Fibroblast of skin of abdomen (primary cell): ENCODE measurements at regions not wholly inside any gene's neighbourhood (a gene's known extent, or its start where the extent isn't known, plus 50 kb on each side); places are given as distances from the start of the nearest gene placed in this dataset.
"Not testable (repeated sequence)": the region's sequence is repeated elsewhere in the genome, so short reads cannot be mapped to it uniquely, and the experiment has no call there.

ENCODE experiments used
- DNase-seq: peaks from one replicate; pipeline ENCODE4 v3.0.0-alpha.2; 2013

DNA sequence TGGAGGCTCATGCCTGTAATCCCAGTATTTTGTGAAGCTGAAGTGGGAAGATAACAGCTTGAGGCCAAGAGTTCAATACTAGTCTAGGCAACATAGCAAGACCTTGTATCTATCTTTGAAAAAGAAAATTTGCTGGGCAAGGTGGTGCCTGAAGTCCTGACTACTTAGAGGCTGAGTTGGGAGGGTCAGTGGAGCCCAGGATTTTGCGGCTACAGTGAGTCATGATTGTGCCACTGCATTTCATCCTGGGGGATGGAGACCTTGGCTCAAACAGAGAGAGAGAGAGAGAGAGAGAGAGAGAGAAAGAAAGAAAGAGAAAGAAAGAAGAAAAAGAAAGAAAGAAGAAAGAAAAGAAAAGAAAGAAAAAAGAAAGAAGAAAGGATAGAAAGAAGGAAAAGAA, 1872.3 kb upstream of the PCDH20 start:
- no peak for DNase-seq

DNA sequence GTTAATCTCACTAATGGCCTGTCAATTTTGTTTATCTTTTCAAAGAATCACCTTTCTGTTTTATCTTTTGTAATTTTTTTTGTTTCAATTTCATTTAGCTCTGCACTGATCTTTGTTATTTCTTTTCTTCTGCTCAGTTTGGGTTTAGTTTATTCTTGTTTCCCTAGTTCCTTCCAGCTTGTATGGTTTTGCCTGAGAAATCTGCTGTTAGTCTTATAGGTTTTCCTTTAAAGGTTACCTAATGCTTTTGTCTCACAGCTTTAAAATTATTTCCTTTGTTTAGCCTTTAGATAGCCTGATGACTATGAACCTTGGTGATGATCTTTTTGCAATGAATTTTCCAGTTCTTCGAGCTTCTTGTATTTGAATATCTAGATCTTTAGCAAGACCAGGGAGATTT, 1869.8 kb upstream of the PCDH20 start:
- DNase-seq, result no peak

DNA sequence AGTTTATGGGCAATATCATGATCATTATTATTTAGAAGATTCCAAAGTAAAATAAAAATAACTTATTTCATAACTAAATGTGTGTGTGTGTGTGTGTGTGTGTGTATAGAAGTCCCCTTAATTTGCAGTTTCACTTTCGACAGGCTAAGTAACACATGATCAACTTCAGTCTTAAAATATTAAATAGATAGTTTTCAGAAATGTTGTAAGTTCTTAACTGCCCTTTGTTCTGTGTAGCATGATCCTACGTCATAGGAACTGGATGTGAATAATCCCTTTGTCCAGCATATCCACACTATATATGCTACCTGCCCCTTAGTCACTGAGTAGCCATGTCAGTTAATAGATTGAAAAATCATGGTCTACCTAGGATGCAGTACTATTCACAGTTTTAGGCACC, 1863.5 kb upstream of the PCDH20 start:
- DNase-seq, result no peak

DNA sequence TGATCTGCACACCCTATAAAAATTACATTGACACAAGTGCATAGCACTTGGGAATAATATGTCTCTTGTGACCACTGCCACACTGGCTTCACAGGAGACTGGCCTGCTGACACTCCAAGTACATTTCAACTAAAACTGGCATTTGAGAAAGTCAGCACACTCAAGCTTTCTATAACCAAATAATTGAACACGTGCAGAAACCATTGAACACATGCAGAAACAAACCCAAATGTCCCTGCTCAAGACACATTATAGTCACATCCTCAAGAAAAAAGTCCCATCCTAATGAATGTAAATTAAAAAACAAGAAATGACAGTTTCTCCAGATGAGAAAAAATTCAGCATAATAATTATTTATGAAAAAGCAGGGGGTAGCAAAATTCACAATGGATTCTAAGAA, 1859.1 kb upstream of the PCDH20 start:
- DNase-seq, result no peak

DNA sequence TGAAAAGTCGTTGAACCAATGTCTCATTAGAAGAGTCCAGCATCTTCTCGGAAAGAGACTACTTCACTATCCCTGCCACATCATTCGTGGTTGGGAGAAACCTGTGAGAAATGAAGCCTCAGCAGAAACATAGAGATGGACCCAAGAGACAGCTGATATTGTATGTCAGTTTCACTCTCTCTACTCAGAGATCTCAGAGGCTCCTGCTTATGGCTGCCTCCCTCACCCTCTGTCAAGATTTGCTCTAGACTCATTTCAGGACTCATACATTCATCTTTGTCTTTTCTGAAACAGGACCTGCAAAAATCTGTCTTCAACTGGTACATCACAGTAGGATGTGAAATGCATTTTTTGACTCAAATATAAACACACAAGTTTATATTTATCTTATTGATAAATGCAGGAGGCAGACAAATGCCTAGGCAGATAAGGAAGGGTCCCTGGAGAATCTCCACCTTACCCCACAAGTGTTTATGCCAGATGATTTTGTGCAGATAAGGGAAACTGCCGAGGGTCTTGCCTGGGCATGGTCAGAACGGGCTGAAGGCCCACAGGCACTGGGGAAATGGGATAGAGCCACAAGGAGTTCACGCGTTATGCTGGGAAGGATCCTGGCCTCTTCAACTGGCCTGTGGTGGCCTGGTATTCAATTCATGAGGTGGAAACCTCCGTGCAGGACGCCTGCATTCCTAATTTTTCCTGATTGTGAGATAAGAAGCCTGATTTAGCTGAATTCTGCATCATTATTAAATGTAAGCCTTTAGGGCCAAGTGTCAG, 1834.0 kb upstream of the PCDH20 start:
- no peak for DNase-seq

DNA sequence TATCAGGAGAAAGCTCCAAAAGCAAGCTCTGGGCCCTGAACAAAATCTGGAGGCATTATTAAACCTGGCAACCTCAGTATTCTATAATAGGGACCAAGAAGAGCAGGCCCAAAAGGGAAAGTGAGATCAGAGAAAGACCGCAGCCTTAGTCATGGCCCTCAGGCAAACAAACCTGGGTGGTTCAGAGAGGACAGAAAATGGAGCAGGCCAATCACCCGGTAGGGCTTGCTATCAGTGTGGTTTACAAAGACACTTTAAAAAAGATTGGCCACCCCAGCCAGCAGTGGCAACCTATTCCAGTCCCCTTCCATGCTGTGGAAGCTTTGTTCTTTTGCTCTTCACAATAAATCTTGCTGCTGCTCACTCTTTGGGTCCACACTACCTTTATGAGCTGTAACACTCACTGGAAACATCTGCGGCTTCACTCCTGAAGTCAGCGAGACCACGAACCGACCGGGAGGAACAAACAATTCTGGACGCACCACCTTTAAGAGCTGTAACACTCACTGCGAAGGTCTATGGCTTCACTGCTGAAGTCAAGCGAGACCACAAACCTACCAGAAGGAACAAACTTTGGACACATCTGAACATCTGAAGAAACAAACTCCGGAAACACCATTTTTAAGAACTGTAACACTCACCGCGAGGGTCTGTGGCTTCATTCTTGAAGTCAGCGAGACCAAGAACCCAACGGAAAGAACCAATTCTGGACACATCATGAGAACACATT, 1821.2 kb upstream of the PCDH20 start:
- not testable (repeated sequence) for DNase-seq

DNA sequence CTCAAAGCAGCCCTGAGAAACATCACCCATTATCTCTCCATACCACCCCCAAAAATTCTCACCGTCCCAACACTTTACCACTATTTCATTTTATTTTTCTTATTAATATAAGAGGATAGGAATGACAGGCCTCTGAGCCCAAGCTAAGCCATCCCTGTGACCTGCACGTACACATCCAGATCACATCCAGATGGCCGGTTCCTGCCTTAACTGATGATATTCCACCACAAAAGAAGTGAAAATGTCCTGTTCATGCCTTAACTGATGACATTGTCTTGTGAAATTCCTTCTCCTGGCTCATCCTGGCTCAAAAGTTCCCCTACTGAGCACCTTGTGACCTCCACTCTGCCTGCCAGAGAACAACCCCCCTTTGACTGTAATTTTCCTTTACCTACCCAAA, 1802.9 kb upstream of the PCDH20 start:
- not testable (repeated sequence) for DNase-seq

DNA sequence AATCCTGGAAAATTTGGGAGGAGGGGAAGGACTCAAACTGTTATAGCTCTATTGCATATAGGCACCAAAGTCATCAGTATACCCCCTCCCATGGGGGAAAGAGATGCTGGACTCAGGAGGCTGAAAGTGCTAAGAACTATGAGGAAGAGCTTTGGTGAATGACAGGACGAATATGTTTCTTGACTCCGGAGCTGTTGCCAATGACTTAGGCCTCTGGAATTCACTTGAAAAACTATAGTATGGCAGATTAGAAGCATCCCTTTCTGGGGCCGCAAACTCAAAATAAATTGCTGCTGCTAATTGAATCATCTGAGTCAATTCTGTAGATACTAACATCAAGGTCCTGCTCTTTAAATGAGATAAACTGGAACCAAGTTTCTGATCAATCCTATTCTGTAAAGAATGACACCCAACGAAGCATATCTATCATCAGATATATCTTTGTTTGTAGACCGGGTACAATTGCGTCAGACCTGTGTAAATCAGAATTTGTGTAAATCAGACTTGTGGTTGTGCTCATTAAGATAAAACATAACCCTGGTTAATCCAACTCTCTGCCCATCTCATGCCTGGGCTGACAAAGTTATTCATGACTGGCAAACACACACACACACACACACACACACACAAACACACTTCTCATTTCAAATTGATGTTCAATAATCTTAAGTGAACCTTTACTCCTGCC, 1793.8 kb upstream of the PCDH20 start:
- peak; percentile 79 for DNase-seq

DNA sequence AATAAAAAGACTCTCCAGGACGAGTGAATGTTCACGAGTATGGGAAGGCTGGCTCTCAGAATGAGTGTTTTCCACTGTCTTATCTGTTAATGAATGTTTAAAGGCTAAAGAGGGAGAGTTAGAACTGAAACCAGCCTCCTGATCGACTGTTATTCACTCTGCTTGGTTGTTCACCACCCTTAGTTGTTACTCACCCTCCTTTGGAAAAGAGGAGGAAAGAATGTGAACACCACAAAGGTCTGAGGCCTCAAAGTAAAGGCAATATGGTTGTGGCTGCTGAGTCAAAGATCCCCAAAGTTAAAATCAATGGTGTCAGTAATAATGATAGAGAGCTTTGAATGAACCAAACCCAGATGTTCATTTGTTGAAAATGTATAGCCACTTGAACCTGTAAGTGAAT, 1793.2 kb upstream of the PCDH20 start:
- peak; percentile 60 for DNase-seq

DNA sequence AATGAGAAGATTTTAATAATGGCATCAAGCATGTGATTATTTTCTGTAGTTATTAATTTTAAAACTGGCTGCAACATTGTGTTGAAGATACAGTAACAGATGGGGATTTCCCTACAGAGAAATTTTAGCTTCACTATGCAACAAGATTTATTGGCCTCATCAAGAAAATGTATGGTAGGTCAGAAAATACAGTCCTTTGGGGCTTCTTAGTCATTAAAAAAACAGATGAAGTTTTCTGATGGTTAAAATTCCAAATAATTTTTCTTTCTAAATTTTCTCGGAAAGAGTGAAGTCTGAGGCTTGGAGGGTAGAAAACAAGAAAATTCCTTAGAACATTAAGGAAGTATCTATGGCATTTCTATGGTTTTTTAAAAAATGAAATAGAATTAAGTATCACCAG, 1790.8 kb upstream of the PCDH20 start:
- DNase-seq, result peak; percentile 66

DNA sequence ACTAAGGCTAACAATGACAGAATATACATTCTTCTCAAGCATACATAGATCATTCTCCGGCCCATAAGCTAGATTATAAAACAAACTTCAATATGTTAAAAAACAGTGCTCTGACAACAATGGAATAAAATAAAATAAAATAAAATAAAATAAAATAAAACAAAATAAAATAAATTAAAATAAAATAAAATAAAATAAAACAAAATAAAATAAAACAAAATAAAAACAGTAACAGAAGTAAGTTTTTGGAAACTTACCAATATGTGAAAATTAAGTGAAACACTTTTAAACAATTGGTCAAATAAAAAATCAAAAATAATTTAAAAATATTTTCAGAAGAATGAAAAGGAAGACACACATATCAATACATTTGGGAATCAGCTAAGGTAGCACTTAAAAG, 1785.8 kb upstream of the PCDH20 start:
- no peak for DNase-seq

DNA sequence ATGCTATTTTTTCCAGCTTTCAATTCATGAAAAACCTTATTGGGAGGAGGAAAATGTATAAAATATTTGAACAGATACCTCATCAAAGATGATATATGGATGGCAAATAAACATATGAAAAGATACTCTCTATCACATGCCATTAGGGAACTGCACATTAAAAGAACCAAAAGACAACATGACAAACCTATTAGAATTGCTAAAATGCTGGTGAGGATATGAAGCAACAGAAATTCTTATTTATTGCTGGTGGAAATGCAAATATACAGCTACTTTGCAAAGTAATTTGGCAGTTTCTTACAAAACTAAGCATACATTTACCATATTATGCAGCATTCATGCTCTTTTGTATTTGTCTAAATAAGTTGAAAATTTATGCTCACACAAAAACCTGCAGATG, 1783.9 kb upstream of the PCDH20 start:
- DNase-seq, result no peak

DNA sequence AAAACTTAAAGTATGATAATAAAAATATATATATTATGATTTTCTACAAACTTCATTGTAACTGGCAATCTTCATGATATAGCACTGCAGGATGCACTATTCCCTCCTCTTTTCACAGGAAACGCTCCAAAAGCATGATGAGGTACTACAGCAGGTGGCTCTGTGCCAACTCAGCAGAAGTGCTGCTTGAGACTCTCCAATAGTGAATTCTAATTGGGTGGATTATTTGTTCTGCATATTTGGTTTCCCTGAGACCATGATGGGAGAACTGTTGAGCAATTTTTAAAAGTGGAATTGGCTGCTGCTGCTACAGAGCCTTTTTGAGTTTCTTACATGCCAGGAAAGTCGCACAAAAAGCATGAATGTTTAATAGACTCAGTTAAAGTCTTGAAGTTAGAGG, 1782.4 kb upstream of the PCDH20 start:
- DNase-seq, result peak; percentile 72

DNA sequence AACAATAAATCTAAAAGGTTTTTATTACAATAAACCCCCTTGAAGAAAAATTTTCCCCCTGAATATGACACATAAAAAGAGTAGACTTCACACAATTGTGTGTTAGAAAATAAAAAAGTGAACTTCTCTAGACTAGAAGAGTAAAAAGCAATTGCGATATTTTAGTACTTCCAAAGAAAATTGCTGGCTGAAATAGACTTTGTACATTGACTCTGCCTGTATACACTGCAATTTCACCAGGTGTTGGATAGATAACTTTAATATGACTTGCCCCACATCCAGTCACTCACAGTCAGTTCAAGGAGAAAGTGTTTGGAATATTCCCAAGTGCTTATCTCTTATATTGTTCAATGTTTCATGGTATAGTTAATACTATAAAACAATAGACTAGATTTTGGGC, 1780.1 kb upstream of the PCDH20 start:
- DNase-seq, result no peak

DNA sequence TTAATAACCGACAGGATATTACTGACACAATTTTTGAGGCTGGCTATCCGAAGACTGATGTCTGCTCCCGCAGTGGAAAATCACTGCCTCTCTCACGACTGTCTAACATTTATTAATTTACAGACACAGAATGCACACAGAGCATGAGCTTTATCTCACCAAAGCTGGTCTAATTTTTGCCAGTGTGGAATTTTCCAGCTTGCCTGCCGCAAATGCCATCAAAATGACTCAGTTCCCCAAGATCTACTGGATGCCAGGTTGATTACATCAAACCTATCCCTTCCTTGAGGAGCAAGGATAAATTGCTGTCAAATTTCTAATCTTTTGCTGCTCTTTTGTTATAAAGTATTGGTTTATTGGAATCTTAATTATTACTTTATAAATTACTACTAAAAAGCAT, 1775.1 kb upstream of the PCDH20 start:
- peak; percentile 64 for DNase-seq

DNA sequence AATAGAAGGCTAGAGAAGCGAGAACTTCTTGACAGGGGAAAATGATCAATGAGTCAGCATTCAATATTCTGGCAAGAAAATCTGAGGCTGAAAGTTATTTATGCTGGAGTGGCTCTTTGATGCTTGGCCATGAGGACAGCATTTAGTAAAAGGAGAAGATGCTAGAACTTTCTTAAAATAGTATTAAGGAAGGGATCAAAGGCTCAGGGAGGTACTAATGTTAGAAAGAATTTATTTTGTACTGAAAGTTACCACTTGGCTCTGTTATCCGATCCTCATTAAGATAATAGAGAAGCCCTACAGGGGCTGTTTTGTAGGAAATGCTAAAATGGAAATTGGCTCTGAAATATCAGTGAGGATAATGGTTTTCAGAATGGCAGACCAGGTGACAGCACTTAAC, 1774.6 kb upstream of the PCDH20 start:
- peak; percentile 14 for DNase-seq

DNA sequence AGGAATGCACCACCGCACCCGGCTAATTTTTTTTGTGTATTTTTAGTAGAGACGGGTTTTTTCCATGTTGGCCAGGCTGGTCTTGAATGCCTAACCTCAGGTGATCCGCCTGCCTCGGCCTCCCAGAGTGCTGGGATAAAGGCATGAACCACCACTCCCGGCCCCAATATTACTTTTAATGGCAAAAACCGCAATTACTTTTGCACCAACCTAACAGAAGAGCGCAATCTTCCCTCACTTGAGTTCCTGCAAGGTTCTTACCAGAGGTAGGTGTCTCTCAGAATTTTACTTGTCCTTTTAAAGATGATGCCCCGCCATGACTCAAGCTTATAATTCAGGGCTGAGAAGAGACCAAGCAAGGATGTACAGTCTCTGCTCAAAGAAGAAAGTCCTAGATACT, 1774.1 kb upstream of the PCDH20 start:
- no peak for DNase-seq

DNA sequence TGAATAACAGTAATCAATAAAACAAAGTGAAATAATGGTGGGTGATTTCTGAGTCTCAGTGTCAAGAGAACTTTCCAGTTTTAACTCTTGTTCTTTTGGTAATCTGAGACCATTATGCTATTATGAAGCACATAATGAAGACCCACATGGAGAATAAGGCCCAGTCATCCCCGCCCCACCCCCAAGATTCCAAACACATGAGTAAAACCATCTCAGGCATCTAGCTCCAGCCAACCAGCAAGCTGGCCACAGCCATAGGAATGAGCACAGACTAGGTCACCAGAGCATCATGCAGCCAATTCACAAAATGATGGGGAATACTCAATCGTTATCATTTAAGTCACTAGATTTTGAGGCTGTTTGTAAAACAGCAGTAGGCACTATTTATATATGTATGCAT, 1769.0 kb upstream of the PCDH20 start:
- peak; percentile 93 for DNase-seq

DNA sequence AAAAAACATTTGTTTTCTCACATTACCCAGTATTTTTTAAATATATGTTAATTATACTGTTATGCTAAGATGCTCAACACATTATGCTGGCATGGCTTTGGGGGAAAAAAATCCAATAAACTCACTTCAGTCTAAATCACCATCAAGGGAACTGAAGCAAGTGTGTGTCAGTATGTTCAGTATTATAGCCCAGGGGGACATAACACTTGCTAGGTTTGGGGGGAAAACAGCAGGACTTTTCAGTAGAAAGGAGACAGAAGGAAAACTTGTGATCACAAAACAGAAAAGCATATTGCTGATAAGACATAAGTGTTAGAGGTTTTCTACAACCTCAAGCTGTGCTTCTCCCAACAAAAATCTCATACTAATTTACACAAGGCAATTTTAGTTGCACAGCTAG, 1759.9 kb upstream of the PCDH20 start:
- no peak for DNase-seq

DNA sequence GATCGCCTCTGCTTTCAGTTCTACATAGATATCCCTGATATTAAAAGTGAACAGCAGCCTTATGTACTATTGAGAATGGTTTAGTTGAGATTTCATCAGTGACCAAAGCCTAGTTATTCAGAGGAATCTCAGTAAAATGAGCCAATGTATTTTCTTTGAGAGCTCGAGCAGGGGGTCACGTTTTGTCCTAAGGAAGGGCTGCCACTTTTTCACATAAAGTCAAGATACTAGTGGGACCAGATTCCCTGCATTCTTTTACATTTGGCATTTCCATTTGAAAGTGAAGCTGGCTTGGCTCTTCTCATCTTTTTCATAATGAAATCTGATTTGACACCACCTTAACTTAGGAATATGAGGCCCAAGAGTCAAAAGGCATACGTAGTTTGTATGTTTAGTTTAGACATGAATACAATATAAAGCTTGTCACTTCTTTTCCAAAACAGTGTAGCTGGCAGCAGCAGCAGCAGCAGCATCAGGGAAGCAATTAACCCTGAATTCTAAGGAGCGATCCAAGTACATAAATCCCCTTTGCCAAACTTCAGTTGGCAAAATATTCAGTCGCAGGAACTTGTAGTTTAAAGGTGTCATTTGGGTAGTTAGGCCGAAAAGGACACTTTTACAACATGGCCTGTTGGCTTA, 1752.2 kb upstream of the PCDH20 start:
- DNase-seq, result no peak

DNA sequence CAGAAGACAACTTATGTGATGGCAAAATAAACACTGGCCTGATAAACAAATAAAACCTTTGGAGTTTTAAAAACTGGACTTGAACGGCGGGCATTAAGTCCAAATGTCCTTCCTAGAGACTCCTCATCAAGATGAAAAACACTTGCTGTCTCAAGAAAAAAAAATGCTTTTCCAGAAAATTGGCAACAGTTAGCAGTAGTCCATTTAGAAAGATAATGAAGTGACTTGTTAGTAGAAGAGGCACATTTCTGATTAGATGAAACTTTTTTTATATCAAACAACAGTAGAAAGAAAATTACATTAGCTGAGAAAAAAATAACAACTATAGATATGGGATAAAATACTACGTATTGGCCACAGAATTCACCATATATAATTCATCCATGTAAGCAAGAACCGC, 1750.7 kb upstream of the PCDH20 start:
- DNase-seq, result no peak

DNA sequence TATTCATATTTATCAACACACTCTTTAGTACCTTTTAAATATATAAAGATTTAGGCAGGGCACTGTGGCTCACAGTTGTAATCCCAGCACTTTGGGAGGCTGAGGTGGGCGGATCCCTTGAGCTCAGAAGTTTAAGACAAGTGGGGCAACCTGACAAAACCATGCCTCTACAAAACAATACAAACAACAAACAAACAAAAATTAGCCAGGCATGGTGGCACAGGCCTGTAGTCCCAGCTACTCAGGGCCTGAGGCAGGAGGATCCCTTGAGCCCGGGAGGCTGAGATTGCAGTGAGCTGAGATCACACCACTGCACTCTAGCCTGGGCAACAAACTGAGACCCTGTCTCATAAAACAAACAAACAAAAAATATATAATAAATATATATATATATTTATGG, 1748.3 kb upstream of the PCDH20 start:
- DNase-seq, result no peak

DNA sequence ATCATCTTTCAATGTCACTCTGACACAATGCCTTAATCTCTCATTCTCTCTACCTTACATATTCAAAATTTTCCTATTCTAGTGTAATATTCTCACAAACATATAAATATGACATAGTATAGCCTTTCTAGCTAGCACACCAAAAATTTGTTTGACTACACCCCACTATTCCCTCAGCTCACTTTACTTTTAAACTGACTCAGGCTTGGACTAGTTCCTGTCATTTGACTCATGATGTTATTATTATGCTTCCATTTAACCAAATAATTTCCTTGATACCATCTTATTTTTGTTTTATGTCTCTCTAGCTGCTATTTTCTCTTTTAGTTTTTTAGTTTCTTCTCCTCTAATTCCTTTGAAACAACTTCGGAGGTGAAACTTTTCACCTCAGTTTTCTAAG, 1745.6 kb upstream of the PCDH20 start:
- peak; percentile 8 for DNase-seq
